ENCODE measurements at regions not wholly inside any gene's neighbourhood (a gene's known extent, or its start where the extent isn't known, plus 50 kb on each side); places are given as distances from the start of the nearest gene placed in this dataset.

GRCh38 chr5:23157716-23158115 lies 304.6 kb upstream of the CDH12 start:
- TF ChIP-seq CTCF (IDR thresholded peaks at IDR 0.05) (no peak), POLR2A (IDR thresholded peaks at IDR 0.05) (no peak)
